HepG2 (cell line): ENCODE measurements at regions not wholly inside any gene's neighbourhood (a gene's known extent, or its start where the extent isn't known, plus 50 kb on each side); places are given as distances from the start of the nearest gene placed in this dataset.

Experiments used
- DMAP1 ChIP-seq: IDR thresholded peaks from 2 replicates; pipeline ENCODE4 v1.6.1; 2016
- DPF2 ChIP-seq: sonication (generic); formaldehyde crosslinking; IDR thresholded peaks from 2 replicates; pipeline ENCODE4 v1.4.0; 2020; ENCODE audit warnings: mild to moderate bottlenecking, low read depth, missing genetic modification reagents, borderline replicate concordance
- DR1 ChIP-seq: sonication (generic); formaldehyde crosslinking; IDR thresholded peaks from 2 replicates; pipeline ENCODE4 v1.8.0; 2021; ENCODE audit warnings: mild to moderate bottlenecking, missing genetic modification reagents, inconsistent platforms
- NFYB ChIP-seq: sonication (generic); formaldehyde crosslinking; IDR thresholded peaks from 2 replicates; pipeline ENCODE4 v1.4.0; 2020; ENCODE audit warnings: missing genetic modification reagents
- NR2C2 ChIP-seq: sonication (generic); formaldehyde crosslinking; IDR thresholded peaks from 2 replicates; pipeline ENCODE4 v1.4.0; 2020; ENCODE audit warnings: missing genetic modification reagents, mild to moderate bottlenecking, moderate library complexity, borderline replicate concordance
- RAD51 ChIP-seq: fragments of 450-650 bp; IDR thresholded peaks from 2 replicates; pipeline ENCODE4 v1.6.1; 2016; ENCODE audit warnings: borderline replicate concordance
- RARG ChIP-seq: sonication (generic); formaldehyde crosslinking; IDR thresholded peaks from 2 replicates; pipeline ENCODE4 v1.4.0; 2020; ENCODE audit warnings: low read depth, mild to moderate bottlenecking, missing genetic modification reagents
- SOX6 ChIP-seq, 2 experiments: fragments of 450-650 bp in 1 of 2; sonication (generic) in 1 of 2; formaldehyde crosslinking in 1 of 2; IDR thresholded peaks; 2 replicates each; pipeline versions ENCODE4 v1.4.0 to v1.6.1; 2017 to 2020; ENCODE audit warnings: antibody characterized with exemption in 1 of 2, mild to moderate bottlenecking in 1 of 2, missing genetic modification reagents in 1 of 2
- ZNF619 ChIP-seq: sonication (generic); formaldehyde crosslinking; IDR thresholded peaks from 2 replicates; pipeline ENCODE4 v1.4.0; 2020; ENCODE audit warnings: mild to moderate bottlenecking, missing genetic modification reagents
- TF ChIP-seq, protein P1 (sequence below): sonication (generic); formaldehyde crosslinking; IDR thresholded peaks from 2 replicates; pipeline ENCODE4 v1.8.1; 2022; ENCODE audit warnings: mild to moderate bottlenecking, missing genetic modification reagents
- TF ChIP-seq, protein P2 (sequence below): sonication (generic); formaldehyde crosslinking; IDR thresholded peaks from 2 replicates; pipeline ENCODE4 v1.5.0; 2020; ENCODE audit warnings: missing genetic modification reagents
- TF ChIP-seq, protein P3 (sequence below): sonication (generic); formaldehyde crosslinking; IDR thresholded peaks from 2 replicates; pipeline ENCODE4 v1.4.0; 2020; ENCODE audit warnings: missing genetic modification reagents, borderline replicate concordance
- TF ChIP-seq, protein P4 (sequence below): sonication (generic); formaldehyde crosslinking; IDR thresholded peaks from 2 replicates; pipeline ENCODE4 v1.4.0; 2020; ENCODE audit warnings: missing genetic modification reagents, borderline replicate concordance
- TF ChIP-seq, protein P5 (sequence below): sonication (generic); formaldehyde crosslinking; IDR thresholded peaks from 2 replicates; pipeline ENCODE4 v1.8.1; 2023; ENCODE audit warnings: mild to moderate bottlenecking, missing genetic modification reagents, borderline replicate concordance
- TF ChIP-seq, protein P6 (sequence below): sonication (generic); formaldehyde crosslinking; conservative IDR thresholded peaks from 2 replicates; pipeline ENCODE4 v1.5.0; 2020; ENCODE audit warnings: missing genetic modification reagents
- TF ChIP-seq, protein P7 (sequence below): sonication (generic); formaldehyde crosslinking; IDR thresholded peaks from 2 replicates; pipeline ENCODE4 v1.5.1; 2020; ENCODE audit warnings: mild to moderate bottlenecking, missing genetic modification reagents, borderline replicate concordance

DNA sequence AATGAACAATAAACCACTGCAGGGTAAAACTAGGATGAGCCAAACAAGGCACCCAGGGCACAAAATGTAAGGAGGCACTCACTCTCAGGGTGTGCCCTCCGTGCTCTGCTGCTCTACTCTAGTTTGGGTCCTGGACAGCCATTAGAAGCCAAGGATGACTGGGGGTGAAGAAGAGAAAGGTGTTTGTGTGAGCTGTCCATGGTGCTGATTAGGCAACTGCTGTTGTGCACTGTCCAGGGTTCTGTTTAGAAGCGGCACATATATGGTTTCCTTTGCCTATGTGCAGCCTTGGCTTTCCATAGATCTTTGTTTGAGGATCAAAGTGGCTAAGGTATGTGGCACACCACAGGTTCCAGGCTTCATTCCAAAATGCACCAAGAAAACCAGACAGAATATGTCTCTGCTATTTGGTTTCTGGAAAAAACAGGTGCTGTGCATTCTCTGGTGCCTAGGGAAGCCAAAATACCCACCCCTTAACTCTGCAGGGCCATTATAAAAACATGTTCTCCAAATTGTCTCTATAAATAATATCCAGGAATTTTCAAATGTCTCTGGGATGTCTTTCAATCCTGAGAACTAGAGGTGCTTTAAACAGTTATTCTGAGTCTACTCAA lies 123.5 kb downstream of the CBLN1 start (continued):
- TF ChIP-seq, protein P1, sequence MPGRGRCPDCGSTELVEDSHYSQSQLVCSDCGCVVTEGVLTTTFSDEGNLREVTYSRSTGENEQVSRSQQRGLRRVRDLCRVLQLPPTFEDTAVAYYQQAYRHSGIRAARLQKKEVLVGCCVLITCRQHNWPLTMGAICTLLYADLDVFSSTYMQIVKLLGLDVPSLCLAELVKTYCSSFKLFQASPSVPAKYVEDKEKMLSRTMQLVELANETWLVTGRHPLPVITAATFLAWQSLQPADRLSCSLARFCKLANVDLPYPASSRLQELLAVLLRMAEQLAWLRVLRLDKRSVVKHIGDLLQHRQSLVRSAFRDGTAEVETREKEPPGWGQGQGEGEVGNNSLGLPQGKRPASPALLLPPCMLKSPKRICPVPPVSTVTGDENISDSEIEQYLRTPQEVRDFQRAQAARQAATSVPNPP (CRISPR knock-in tag) = no peak
- TF ChIP-seq, protein P2, sequence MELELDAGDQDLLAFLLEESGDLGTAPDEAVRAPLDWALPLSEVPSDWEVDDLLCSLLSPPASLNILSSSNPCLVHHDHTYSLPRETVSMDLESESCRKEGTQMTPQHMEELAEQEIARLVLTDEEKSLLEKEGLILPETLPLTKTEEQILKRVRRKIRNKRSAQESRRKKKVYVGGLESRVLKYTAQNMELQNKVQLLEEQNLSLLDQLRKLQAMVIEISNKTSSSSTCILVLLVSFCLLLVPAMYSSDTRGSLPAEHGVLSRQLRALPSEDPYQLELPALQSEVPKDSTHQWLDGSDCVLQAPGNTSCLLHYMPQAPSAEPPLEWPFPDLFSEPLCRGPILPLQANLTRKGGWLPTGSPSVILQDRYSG (CRISPR knock-in tag) = peak; percentile 93
- no peak for TF ChIP-seq DPF2 (CRISPR knock-in tag)
- TF ChIP-seq ZNF619 (CRISPR knock-in tag) = no peak
- TF ChIP-seq, protein P3, sequence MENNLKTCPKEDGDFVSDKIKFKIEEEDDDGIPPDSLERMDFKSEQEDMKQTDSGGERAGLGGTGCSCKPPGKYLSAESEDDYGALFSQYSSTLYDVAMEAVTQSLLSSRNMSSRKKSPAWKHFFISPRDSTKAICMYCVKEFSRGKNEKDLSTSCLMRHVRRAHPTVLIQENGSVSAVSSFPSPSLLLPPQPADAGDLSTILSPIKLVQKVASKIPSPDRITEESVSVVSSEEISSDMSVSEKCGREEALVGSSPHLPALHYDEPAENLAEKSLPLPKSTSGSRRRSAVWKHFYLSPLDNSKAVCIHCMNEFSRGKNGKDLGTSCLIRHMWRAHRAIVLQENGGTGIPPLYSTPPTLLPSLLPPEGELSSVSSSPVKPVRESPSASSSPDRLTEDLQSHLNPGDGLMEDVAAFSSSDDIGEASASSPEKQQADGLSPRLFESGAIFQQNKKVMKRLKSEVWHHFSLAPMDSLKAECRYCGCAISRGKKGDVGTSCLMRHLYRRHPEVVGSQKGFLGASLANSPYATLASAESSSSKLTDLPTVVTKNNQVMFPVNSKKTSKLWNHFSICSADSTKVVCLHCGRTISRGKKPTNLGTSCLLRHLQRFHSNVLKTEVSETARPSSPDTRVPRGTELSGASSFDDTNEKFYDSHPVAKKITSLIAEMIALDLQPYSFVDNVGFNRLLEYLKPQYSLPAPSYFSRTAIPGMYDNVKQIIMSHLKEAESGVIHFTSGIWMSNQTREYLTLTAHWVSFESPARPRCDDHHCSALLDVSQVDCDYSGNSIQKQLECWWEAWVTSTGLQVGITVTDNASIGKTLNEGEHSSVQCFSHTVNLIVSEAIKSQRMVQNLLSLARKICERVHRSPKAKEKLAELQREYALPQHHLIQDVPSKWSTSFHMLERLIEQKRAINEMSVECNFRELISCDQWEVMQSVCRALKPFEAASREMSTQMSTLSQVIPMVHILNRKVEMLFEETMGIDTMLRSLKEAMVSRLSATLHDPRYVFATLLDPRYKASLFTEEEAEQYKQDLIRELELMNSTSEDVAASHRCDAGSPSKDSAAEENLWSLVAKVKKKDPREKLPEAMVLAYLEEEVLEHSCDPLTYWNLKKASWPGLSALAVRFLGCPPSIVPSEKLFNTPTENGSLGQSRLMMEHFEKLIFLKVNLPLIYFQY (CRISPR knock-in tag) = peak; percentile 94
- TF ChIP-seq NR2C2 (CRISPR knock-in tag) = no peak
- no peak for TF ChIP-seq RARG (CRISPR knock-in tag)
- TF ChIP-seq DMAP1 = peak; percentile 53; the same call in 1 of the 2 replicates
- peak; percentile 53; the same call in 1 of the 2 replicates for TF ChIP-seq NFYB (CRISPR knock-in tag)
- TF ChIP-seq, protein P4, sequence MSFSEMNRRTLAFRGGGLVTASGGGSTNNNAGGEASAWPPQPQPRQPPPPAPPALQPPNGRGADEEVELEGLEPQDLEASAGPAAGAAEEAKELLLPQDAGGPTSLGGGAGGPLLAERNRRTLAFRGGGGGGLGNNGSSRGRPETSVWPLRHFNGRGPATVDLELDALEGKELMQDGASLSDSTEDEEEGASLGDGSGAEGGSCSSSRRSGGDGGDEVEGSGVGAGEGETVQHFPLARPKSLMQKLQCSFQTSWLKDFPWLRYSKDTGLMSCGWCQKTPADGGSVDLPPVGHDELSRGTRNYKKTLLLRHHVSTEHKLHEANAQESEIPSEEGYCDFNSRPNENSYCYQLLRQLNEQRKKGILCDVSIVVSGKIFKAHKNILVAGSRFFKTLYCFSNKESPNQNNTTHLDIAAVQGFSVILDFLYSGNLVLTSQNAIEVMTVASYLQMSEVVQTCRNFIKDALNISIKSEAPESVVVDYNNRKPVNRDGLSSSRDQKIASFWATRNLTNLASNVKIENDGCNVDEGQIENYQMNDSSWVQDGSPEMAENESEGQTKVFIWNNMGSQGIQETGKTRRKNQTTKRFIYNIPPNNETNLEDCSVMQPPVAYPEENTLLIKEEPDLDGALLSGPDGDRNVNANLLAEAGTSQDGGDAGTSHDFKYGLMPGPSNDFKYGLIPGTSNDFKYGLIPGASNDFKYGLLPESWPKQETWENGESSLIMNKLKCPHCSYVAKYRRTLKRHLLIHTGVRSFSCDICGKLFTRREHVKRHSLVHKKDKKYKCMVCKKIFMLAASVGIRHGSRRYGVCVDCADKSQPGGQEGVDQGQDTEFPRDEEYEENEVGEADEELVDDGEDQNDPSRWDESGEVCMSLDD (CRISPR knock-in tag) = peak; percentile 94
- TF ChIP-seq, protein P5, sequence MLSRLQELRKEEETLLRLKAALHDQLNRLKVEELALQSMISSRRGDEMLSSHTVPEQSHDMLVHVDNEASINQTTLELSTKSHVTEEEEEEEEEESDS = peak; percentile 93; the same call in 1 of the 2 replicates
- TF ChIP-seq RAD51 = no peak
- TF ChIP-seq, protein P6, sequence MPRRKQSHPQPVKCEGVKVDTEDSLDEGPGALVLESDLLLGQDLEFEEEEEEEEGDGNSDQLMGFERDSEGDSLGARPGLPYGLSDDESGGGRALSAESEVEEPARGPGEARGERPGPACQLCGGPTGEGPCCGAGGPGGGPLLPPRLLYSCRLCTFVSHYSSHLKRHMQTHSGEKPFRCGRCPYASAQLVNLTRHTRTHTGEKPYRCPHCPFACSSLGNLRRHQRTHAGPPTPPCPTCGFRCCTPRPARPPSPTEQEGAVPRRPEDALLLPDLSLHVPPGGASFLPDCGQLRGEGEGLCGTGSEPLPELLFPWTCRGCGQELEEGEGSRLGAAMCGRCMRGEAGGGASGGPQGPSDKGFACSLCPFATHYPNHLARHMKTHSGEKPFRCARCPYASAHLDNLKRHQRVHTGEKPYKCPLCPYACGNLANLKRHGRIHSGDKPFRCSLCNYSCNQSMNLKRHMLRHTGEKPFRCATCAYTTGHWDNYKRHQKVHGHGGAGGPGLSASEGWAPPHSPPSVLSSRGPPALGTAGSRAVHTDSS (CRISPR knock-in tag) = no peak
- TF ChIP-seq, protein P7, sequence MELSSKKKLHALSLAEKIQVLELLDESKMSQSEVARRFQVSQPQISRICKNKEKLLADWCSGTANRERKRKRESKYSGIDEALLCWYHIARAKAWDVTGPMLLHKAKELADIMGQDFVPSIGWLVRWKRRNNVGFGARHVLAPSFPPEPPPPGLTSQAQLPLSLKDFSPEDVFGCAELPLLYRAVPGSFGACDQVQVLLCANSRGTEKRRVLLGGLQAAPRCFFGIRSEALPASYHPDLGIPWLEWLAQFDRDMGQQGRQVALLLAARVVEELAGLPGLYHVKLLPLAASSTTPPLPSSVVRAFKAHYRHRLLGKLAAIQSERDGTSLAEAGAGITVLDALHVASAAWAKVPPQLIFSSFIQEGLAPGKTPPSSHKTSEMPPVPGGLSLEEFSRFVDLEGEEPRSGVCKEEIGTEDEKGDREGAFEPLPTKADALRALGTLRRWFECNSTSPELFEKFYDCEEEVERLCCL = peak; percentile 89; the same call in 1 of the 2 replicates
- no peak for TF ChIP-seq DR1
- TF ChIP-seq SOX6 (IDR thresholded peaks at IDR 0.05) = no peak
- no peak for TF ChIP-seq SOX6 (CRISPR knock-in tag; IDR thresholded peaks at IDR 0.05)
